Esophagus squamous epithelium (tissue), 5 donors: ENCODE measurements at regions not wholly inside any gene's neighbourhood (a gene's known extent, or its start where the extent isn't known, plus 50 kb on each side); places are given as distances from the start of the nearest gene placed in this dataset.

ENCODE experiments used
- DNase-seq: peaks from one replicate; lab custom pipeline; 2025; lab: John Stamatoyannopoulos, UW
- H3K27ac ChIP-seq, 4 donors: fragments of 200-600 bp; sonication (generic); one replicate each; pipeline ENCODE4 v1.5.1; 2016 to 2019; ENCODE audit warnings: mild to moderate bottlenecking in 1 of 4
- H3K27me3 ChIP-seq, 4 donors: fragments of 200-600 bp; sonication (generic); 1 replicate in 3 of 4; 2 replicates in 1 of 4; pipeline versions ENCODE4 v1.5.1 to v1.6.0; 2017 to 2021; ENCODE audit warnings: antibody characterized with exemption in 1 of 4
- H3K36me3 ChIP-seq, 3 donors: fragments of 200-600 bp; sonication (generic); one replicate each; pipeline ENCODE4 v1.5.1; 2016 to 2019
- H3K4me1 ChIP-seq, 3 donors: fragments of 200-600 bp; sonication (generic); one replicate each; pipeline ENCODE4 v1.5.1; 2017 to 2019
- H3K4me3 ChIP-seq, 4 donors: fragments of 200-600 bp; sonication (generic); 1 replicate in 3 of 4; 2 replicates in 1 of 4; pipeline ENCODE4 v1.5.1; 2016 to 2019; ENCODE audit warnings: mild to moderate bottlenecking in 2 of 4, moderate library complexity in 1 of 4
- H3K9me3 ChIP-seq, 3 donors: fragments of 200-600 bp; sonication (generic); one replicate each; pipeline ENCODE4 v1.5.1; 2016 to 2019
- POLR2A ChIP-seq, 4 donors: fragments of 450-650 bp; IDR thresholded peaks; one replicate each; pipeline ENCODE4 v1.6.1; 2017; ENCODE audit warnings: antibody characterized with exemption in 4 of 4, mild to moderate bottlenecking in 4 of 4, moderate library complexity in 3 of 4
- WGBS, 2 donors: methylation state at CpG; one replicate each; pipeline ENCODE4 v1.1.5; 2018; 5-methylcytosine and 5-hydroxymethylcytosine counted together
- intact Hi-C: fragments of 100-400 bp; cut with DNase I; formaldehyde crosslinking; loops from one replicate; pipeline ENCODE4 v1.15.0; 2022
- TF ChIP-seq, protein P1 (sequence below), 6 experiments: fragments of 450-650 bp in 4 of 6; fragments of 200-600 bp in 2 of 6; sonication (generic) in 2 of 6; IDR thresholded peaks; one replicate each; pipeline ENCODE4 v1.5.1; 2016 to 2019; ENCODE audit warnings: antibody characterized with exemption in 6 of 6, mild to moderate bottlenecking in 4 of 6, moderate library complexity in 4 of 6
- donor health status: DM: yes; HTN: yes; CAD: no.

DNA sequence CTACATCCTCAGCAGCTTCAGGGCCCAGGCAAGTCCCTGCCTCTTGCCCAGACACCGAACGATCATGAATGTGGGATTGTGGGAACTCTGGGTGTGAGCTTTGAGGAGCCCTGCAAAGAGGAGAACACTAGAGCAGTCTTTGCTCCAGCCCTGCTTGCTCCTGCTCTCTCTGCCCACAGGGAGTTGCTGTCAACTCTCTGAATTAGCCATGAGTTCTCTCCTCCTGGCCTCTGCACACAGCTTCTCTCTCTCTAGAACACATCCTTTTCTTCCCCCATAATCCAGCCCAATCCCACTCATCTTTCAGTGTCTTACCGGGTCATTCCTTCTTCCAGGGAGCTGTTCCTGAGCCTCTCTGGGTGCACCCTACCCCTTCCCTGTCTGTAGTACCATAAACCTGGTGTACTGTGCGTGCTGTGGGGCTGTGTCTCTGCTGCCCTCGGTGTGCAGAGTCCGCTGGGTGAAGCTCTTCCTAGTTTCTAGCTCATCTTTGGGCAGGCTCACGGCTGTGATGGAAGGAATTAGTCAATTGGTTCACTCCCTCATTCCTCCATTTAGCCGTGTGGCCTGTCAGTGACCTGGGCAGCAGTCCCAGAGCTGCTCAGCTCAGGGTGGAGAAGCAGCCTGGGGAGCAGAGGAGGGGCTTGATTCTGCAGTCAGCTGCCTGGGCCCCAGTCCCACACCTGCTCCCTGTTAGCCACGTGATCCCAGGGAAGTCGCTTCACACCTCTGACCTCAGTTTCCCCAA lies 132.9 kb upstream of the HDAC4 start:
- no peaks in the 10 kb centered on the region for H3K36me3 ChIP-seq
- peaks cover 7 to 20% (median 11%) of the 10 kb centered on the region in 3 donors for H3K4me1 ChIP-seq
- H3K27me3 ChIP-seq, result peaks cover 0 to 24% (median 0%) of the 10 kb centered on the region in 4 donors
- no peak for DNase-seq
- no peak overlapping the region for H3K4me3 ChIP-seq
- 61 to 80% methylated on average over 5 to 10 of the region's 10 CpGs for WGBS, 2 donors
- TF ChIP-seq, protein P1, sequence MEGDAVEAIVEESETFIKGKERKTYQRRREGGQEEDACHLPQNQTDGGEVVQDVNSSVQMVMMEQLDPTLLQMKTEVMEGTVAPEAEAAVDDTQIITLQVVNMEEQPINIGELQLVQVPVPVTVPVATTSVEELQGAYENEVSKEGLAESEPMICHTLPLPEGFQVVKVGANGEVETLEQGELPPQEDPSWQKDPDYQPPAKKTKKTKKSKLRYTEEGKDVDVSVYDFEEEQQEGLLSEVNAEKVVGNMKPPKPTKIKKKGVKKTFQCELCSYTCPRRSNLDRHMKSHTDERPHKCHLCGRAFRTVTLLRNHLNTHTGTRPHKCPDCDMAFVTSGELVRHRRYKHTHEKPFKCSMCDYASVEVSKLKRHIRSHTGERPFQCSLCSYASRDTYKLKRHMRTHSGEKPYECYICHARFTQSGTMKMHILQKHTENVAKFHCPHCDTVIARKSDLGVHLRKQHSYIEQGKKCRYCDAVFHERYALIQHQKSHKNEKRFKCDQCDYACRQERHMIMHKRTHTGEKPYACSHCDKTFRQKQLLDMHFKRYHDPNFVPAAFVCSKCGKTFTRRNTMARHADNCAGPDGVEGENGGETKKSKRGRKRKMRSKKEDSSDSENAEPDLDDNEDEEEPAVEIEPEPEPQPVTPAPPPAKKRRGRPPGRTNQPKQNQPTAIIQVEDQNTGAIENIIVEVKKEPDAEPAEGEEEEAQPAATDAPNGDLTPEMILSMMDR (IDR thresholded peaks at IDR 0.05), result no peak
- no peak for TF ChIP-seq POLR2A (IDR thresholded peaks at IDR 0.05)
- intact Hi-C loops, result no loop called here
- no peaks in the 10 kb centered on the region for H3K9me3 ChIP-seq
- no peak overlapping the region for H3K27ac ChIP-seq

DNA sequence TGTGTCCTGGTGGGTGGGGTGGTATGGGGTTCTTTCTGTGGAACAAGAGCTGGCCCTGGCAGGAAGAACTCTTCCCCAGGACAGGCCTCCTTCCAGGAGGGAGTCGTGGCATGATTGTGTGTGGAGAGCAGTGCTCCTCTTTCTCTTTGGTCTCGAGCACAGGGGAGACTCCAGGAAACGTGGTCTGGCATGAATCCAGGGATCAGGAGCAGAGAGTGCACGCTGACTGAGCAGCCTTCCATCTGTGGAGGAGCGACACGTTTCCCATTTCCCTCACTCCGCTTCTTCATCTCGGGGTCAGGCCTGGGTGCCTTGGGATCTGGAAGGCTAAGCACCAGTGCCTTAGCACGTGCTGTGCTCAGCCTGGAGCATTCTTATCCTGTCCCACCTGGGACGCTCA lies 132.0 kb upstream of the HDAC4 start:
- TF ChIP-seq POLR2A (IDR thresholded peaks at IDR 0.05), result no peak
- TF ChIP-seq, protein P1 (IDR thresholded peaks at IDR 0.05), result no peak
- peaks cover 0 to 16% (median 0%) of the 10 kb centered on the region in 4 donors for H3K27me3 ChIP-seq
- no peak overlapping the region for H3K27ac ChIP-seq
- intact Hi-C loops, result no loop called here
- no peaks in the 10 kb centered on the region for H3K36me3 ChIP-seq
- H3K4me1 ChIP-seq, result peaks cover 7 to 20% (median 11%) of the 10 kb centered on the region in 3 donors
- 28 to 30% methylated on average over 3 to 10 of the region's 10 CpGs for WGBS, 2 donors
- H3K4me3 ChIP-seq, result no peak overlapping the region
- H3K9me3 ChIP-seq, result no peaks in the 10 kb centered on the region
- no peak for DNase-seq

DNA sequence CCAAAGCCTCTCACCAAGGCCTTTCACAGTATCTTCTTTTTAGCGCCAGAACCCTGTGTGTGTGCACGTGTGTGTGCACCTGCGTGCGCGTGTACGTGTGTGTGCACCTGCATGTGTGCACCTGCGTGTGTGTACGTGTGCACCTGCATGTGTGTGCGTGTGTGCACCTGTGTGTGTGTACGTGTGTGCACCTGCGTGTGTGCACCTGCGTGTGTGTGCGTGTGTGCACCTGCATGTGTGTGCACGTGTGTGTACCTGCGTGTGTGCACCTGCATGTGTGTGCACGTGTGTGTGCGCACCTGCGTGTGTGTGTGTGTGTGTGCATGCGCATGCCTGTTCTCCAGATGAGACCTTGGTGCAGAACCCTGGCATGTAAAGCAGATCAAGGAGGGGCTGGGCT lies 131.4 kb upstream of the HDAC4 start:
- DNase-seq, result no peak
- H3K9me3 ChIP-seq, result no peaks in the 10 kb centered on the region
- no peak overlapping the region for H3K27ac ChIP-seq
- TF ChIP-seq, protein P1 (IDR thresholded peaks at IDR 0.05), result no peak
- TF ChIP-seq POLR2A (IDR thresholded peaks at IDR 0.05), result no peak
- WGBS, 2 donors, result 82% methylated on average over 18 of the region's 19 CpGs; no CpG with 5 or more reads in 1 of the 2 donors
- H3K27me3 ChIP-seq, result peaks cover 0 to 12% (median 0%) of the 10 kb centered on the region in 4 donors
- H3K36me3 ChIP-seq, result no peaks in the 10 kb centered on the region
- H3K4me3 ChIP-seq, result no peak overlapping the region
- intact Hi-C loops, result no loop called here
- H3K4me1 ChIP-seq, result peaks cover 7 to 20% (median 11%) of the 10 kb centered on the region in 3 donors

DNA sequence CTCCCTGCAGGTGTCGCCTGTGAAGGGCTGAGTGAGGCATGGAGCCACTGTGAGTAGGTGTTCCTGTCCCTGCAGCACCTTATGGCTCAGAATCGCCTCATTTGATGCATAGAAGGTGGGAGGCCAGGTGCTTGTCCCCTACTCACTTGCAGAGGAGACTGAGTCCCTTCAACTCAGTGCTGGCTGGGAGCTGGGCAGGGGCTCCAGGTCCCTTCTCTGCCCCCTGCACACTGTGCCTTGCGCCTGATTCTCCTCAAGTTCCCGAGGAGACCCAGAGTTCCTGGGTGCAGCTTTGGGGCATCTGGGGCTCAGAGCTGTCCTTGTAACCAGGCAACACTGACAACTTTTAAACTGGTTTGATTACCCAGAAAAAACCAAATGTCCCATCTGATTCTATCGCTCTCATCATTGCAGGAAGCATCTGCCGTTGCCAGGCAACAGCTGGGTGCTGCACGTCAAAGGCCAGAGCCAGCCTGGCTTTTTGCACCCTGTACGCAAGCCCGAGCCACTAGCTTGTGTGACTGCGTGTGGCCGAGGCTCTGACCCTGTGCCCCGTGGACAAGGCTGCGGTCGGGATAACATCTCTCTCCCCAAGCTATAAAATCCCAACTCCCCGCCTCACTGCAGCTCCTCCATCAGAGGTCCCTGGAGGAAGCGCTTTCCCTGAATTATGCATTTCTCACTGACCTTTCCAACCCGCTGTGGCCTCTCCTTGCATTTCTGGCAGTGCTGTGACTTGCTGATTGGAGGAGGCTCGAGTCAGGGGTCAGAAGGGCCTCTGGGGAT lies 130.8 kb upstream of the HDAC4 start:
- intact Hi-C loops, result no loop called here
- Histone ChIP-seq H3K4me1 (peaks cover 7 to 20% (median 11%) of the 10 kb centered on the region in 3 donors), H3K9me3 (no peaks in the 10 kb centered on the region), H3K27ac (no peak overlapping the region), H3K4me3 (no peak overlapping the region), H3K27me3 (peaks cover 0 to 12% (median 0%) of the 10 kb centered on the region in 4 donors), H3K36me3 (no peaks in the 10 kb centered on the region)
- DNase-seq, result no peak
- WGBS, 2 donors, result 70 to 90% methylated on average over 5 to 6 of the region's 18 CpGs
- TF ChIP-seq, protein P1 (IDR thresholded peaks at IDR 0.05), result no peak
- no peak for TF ChIP-seq POLR2A (IDR thresholded peaks at IDR 0.05)
